ENCODE measurements at regions not wholly inside any gene's neighbourhood (a gene's known extent, or its start where the extent isn't known, plus 50 kb on each side); places are given as distances from the start of the nearest gene placed in this dataset.
A peak's percentile ranks its signal among the peaks of the same experiment; 100 is the strongest.

- Histone ChIP-seq H3K9me3 (ENCODE audit: control insufficient read depth in 2 of 2, insufficient read depth in 1 of 2, low read length in 1 of 2) (no peaks in the 10 kb centered on the region), H3K27ac (ENCODE audit: low read depth in 1 of 2, low read length in 1 of 2) (no peak overlapping the region), H3K4me1 (ENCODE audit: control insufficient read depth in 2 of 2, insufficient read depth in 2 of 2, low read length in 2 of 2) (peaks cover 0 to 18% of the 10 kb centered on the region in 2 donors), H3K27me3 (ENCODE audit: control insufficient read depth in 2 of 2, insufficient read depth in 1 of 2, low read length in 1 of 2) (no peaks in the 10 kb centered on the region), H3K36me3 (ENCODE audit: control insufficient read depth in 2 of 2, insufficient read depth in 2 of 2, low read length in 1 of 2) (no peaks in the 10 kb centered on the region), H3K4me3 (ENCODE audit: low read length in 2 of 2) (no peak overlapping the region)
- WGBS, result 92% methylated on average over 3 of the region's 3 CpGs
- DNase-seq (ENCODE audit: low read depth in 6 of 9, low spot score in 9 of 9), result no peak
These were observed 118.4 kb upstream of the HAAO start for GRCh38 chr2:42910645-42911405.

DNA sequence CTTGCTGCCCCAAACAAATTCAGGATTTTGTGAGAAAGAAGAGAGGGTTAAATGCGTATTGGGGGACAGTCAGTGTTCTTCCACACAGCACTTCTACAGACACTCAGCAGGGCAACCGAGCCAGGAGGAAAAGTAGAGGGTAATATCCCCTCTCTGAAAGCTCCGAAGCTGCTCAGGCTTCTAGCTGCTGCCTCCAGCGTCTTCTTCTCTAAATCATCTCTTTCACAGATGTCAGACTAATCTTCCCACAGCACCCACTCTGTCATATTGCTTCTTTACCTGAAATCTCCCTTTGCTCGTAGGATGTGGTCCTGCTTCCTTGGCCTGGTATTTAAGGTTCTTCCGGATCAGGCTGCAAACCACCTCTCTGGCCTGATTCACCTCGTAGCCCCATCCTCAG is 117.6 kb upstream of the HAAO start:
- Histone ChIP-seq H3K27ac (ENCODE audit: low read depth in 1 of 2, low read length in 1 of 2) (no peak overlapping the region), H3K27me3 (ENCODE audit: control insufficient read depth in 2 of 2, insufficient read depth in 1 of 2, low read length in 1 of 2) (no peaks in the 10 kb centered on the region), H3K9me3 (ENCODE audit: control insufficient read depth in 2 of 2, insufficient read depth in 1 of 2, low read length in 1 of 2) (no peaks in the 10 kb centered on the region), H3K36me3 (ENCODE audit: control insufficient read depth in 2 of 2, insufficient read depth in 2 of 2, low read length in 1 of 2) (no peaks in the 10 kb centered on the region), H3K4me1 (ENCODE audit: control insufficient read depth in 2 of 2, insufficient read depth in 2 of 2, low read length in 2 of 2) (peaks cover 0 to 23% of the 10 kb centered on the region in 2 donors), H3K4me3 (ENCODE audit: low read length in 2 of 2) (no peak overlapping the region)
- WGBS, result 97% methylated on average over 7 of the region's 7 CpGs
- DNase-seq (ENCODE audit: low read depth in 6 of 9, low spot score in 9 of 9), result no peak

- no peak overlapping the region for H3K4me3 ChIP-seq (ENCODE audit: low read length in 2 of 2)
- no peaks in the 10 kb centered on the region for H3K9me3 ChIP-seq (ENCODE audit: control insufficient read depth in 2 of 2, insufficient read depth in 1 of 2, low read length in 1 of 2)
- no peak overlapping the region for H3K27ac ChIP-seq (ENCODE audit: low read depth in 1 of 2, low read length in 1 of 2)
- H3K4me1 ChIP-seq (ENCODE audit: control insufficient read depth in 2 of 2, insufficient read depth in 2 of 2, low read length in 2 of 2), result peaks cover 0 to 23% of the 10 kb centered on the region in 2 donors
- H3K27me3 ChIP-seq (ENCODE audit: control insufficient read depth in 2 of 2, insufficient read depth in 1 of 2, low read length in 1 of 2), result no peaks in the 10 kb centered on the region
- no peak for DNase-seq (ENCODE audit: low read depth in 6 of 9, low spot score in 9 of 9)
- WGBS, result 85% methylated on average over 6 of the region's 6 CpGs
- no peaks in the 10 kb centered on the region for H3K36me3 ChIP-seq (ENCODE audit: control insufficient read depth in 2 of 2, insufficient read depth in 2 of 2, low read length in 1 of 2)
These were observed 116.3 kb upstream of the HAAO start for GRCh38 chr2:42908518-42909200.

DNA sequence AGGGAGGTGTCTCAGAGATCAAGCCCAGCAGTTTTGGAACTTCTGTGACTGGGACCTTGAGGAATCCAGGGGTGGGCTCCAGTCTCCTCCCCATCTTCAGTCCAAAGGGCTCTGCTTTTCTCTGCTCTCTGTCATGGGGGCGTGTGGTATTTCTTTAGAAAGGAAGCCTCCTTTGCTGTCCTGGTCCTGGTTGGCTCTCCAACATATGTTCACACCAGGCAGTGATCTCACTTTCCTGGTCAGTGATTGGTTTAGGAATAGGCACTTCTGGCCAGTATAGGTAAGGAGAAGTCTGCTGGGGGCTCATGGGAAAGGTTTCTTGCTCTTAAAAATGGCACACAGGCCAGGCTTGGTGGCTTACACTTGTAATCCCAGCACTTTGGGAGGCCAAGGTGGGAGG is 115.5 kb upstream of the HAAO start:
- H3K9me3 ChIP-seq (ENCODE audit: control insufficient read depth in 2 of 2, insufficient read depth in 1 of 2, low read length in 1 of 2), result no peaks in the 10 kb centered on the region
- H3K4me1 ChIP-seq (ENCODE audit: control insufficient read depth in 2 of 2, insufficient read depth in 2 of 2, low read length in 2 of 2), result peaks cover 0 to 23% of the 10 kb centered on the region in 2 donors
- WGBS, result 98% methylated on average over 1 of the region's 1 CpG
- H3K36me3 ChIP-seq (ENCODE audit: control insufficient read depth in 2 of 2, insufficient read depth in 2 of 2, low read length in 1 of 2), result no peaks in the 10 kb centered on the region
- H3K27me3 ChIP-seq (ENCODE audit: control insufficient read depth in 2 of 2, insufficient read depth in 1 of 2, low read length in 1 of 2), result no peaks in the 10 kb centered on the region
- no peak overlapping the region for H3K27ac ChIP-seq (ENCODE audit: low read depth in 1 of 2, low read length in 1 of 2)
- DNase-seq (ENCODE audit: low read depth in 6 of 9, low spot score in 9 of 9), result no peak
- H3K4me3 ChIP-seq (ENCODE audit: low read length in 2 of 2), result no peak overlapping the region

DNA sequence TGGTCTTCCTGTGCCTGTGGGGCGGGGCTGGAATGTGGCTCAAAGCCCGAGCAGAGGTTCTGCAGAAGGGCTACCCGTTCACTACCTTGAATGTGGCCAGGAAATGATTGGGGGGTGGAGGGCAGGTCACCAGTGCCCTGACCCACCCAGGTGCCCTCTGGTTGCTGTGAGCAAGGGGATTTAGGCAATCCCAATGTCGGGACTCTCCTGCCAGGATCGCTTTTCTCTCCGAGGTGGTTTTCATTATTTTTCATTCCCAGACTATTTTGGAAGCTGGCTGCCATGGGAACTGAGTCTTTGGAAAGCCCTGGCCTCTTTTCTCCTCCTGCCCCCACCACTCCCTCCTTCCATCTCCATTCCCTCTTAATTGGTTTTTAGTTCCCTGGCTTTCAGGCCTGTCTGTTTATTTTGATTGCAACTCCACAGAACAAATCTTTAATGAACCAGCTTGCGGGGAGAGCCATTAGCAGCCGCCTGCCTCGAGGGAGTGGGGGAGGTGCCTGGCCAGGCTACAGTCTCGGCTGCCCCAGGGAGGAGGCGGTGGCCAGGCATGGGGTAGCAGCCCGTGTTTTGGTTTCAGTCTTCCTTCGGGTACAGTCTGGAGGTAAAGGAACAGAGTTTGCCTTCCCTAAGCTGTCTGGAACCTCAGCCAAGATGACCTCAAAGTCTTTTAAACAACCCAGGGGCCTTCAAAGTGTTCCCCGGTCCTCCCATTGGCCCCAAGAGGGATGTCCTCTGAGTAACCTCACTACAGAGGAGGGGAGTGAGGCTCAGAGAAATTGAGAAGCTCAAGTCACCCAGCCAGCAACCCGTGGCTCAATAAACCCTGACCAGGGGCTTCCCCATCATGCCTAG is 114.4 kb upstream of the HAAO start:
- Histone ChIP-seq H3K27ac (ENCODE audit: low read depth in 1 of 2, low read length in 1 of 2) (peak overlapping the region; percentile 15 to 49), H3K4me1 (ENCODE audit: control insufficient read depth in 2 of 2, insufficient read depth in 2 of 2, low read length in 2 of 2) (peaks cover 0 to 23% of the 10 kb centered on the region in 2 donors), H3K4me3 (ENCODE audit: low read length in 2 of 2) (no peak overlapping the region), H3K9me3 (ENCODE audit: control insufficient read depth in 2 of 2, insufficient read depth in 1 of 2, low read length in 1 of 2) (no peaks in the 10 kb centered on the region), H3K27me3 (ENCODE audit: control insufficient read depth in 2 of 2, insufficient read depth in 1 of 2, low read length in 1 of 2) (no peaks in the 10 kb centered on the region), H3K36me3 (ENCODE audit: control insufficient read depth in 2 of 2, insufficient read depth in 2 of 2, low read length in 1 of 2) (no peaks in the 10 kb centered on the region)
- 78% methylated on average over 15 of the region's 15 CpGs for WGBS
- no peak for DNase-seq (ENCODE audit: low read depth in 6 of 9, low spot score in 9 of 9)

GRCh38 chr2:42906111-42906556 is 113.8 kb upstream of the HAAO start:
- no peaks in the 10 kb centered on the region for H3K9me3 ChIP-seq (ENCODE audit: control insufficient read depth in 2 of 2, insufficient read depth in 1 of 2, low read length in 1 of 2)
- H3K36me3 ChIP-seq (ENCODE audit: control insufficient read depth in 2 of 2, insufficient read depth in 2 of 2, low read length in 1 of 2), result no peaks in the 10 kb centered on the region
- no peak for DNase-seq (ENCODE audit: low read depth in 6 of 9, low spot score in 9 of 9)
- no peaks in the 10 kb centered on the region for H3K27me3 ChIP-seq (ENCODE audit: control insufficient read depth in 2 of 2, insufficient read depth in 1 of 2, low read length in 1 of 2)
- peak overlapping the region in 1 of 2 donors; percentile 49 for H3K27ac ChIP-seq (ENCODE audit: low read depth in 1 of 2, low read length in 1 of 2)
- WGBS, result 72% methylated on average over 4 of the region's 4 CpGs
- no peak overlapping the region for H3K4me3 ChIP-seq (ENCODE audit: low read length in 2 of 2)
- H3K4me1 ChIP-seq (ENCODE audit: control insufficient read depth in 2 of 2, insufficient read depth in 2 of 2, low read length in 2 of 2), result peaks cover 0 to 23% of the 10 kb centered on the region in 2 donors

GRCh38 chr2:42905341-42906110 is 113.1 kb upstream of the HAAO start:
- H3K4me3 ChIP-seq (ENCODE audit: low read length in 2 of 2), result no peak overlapping the region
- H3K36me3 ChIP-seq (ENCODE audit: control insufficient read depth in 2 of 2, insufficient read depth in 2 of 2, low read length in 1 of 2), result no peaks in the 10 kb centered on the region
- H3K27ac ChIP-seq (ENCODE audit: low read depth in 1 of 2, low read length in 1 of 2), result no peak overlapping the region
- no peaks in the 10 kb centered on the region for H3K27me3 ChIP-seq (ENCODE audit: control insufficient read depth in 2 of 2, insufficient read depth in 1 of 2, low read length in 1 of 2)
- H3K9me3 ChIP-seq (ENCODE audit: control insufficient read depth in 2 of 2, insufficient read depth in 1 of 2, low read length in 1 of 2), result no peaks in the 10 kb centered on the region
- no peak for DNase-seq (ENCODE audit: low read depth in 6 of 9, low spot score in 9 of 9)
- peaks cover 0 to 23% of the 10 kb centered on the region in 2 donors for H3K4me1 ChIP-seq (ENCODE audit: control insufficient read depth in 2 of 2, insufficient read depth in 2 of 2, low read length in 2 of 2)
- 60% methylated on average over 25 of the region's 25 CpGs for WGBS

GRCh38 chr2:42904576-42904876 is 112.1 kb upstream of the HAAO start:
- WGBS, result 97% methylated on average over 3 of the region's 3 CpGs
- Histone ChIP-seq H3K27ac (ENCODE audit: low read depth in 1 of 2, low read length in 1 of 2) (no peak overlapping the region), H3K27me3 (ENCODE audit: control insufficient read depth in 2 of 2, insufficient read depth in 1 of 2, low read length in 1 of 2) (no peaks in the 10 kb centered on the region), H3K4me1 (ENCODE audit: control insufficient read depth in 2 of 2, insufficient read depth in 2 of 2, low read length in 2 of 2) (peaks cover 0 to 23% of the 10 kb centered on the region in 2 donors), H3K9me3 (ENCODE audit: control insufficient read depth in 2 of 2, insufficient read depth in 1 of 2, low read length in 1 of 2) (no peaks in the 10 kb centered on the region), H3K4me3 (ENCODE audit: low read length in 2 of 2) (no peak overlapping the region), H3K36me3 (ENCODE audit: control insufficient read depth in 2 of 2, insufficient read depth in 2 of 2, low read length in 1 of 2) (no peaks in the 10 kb centered on the region)
- no peak for DNase-seq (ENCODE audit: low read depth in 6 of 9, low spot score in 9 of 9)

Data from thymus (tissue), 11 donors.